IMR-90 (cell line): ENCODE measurements at regions not wholly inside any gene's neighbourhood (a gene's known extent, or its start where the extent isn't known, plus 50 kb on each side); places are given as distances from the start of the nearest gene placed in this dataset.

ENCODE experiments used
- ATAC-seq: fragments of 200-7000 bp; cut with Tn5 transposase; 2 replicates; pipeline ENCODE4 v1.9.1; 2020; ENCODE audit warnings: low read depth, mild to moderate bottlenecking, moderate library complexity
- BruUV-seq: library from RNA; stranded (reverse); fragments of 400-500 nt; replicated peaks from 2 replicates; lab custom pipeline; 2021; lab: Mats Ljungman, UMichigan
- CTCF ChIA-PET: fragments of 300-600 bp; formaldehyde crosslinking; extraction: SDS; loops from one replicate; lab custom pipeline; 2021; ENCODE audit warnings: antibody characterized with exemption; lab: Yijun Ruan, JAX
- POLR2A ChIA-PET: fragments of 300-600 bp; sonication (Branson Sonifier 250); formaldehyde crosslinking; loops from one replicate; lab custom pipeline; 2022; ENCODE audit warnings: antibody characterized with exemption; ENCODE audit not compliant: unreplicated experiment; lab: Charles Lee
- DNase-seq: peaks from one replicate; pipeline ENCODE4 v3.0.0; 2013
- H2AFZ ChIP-seq: replicated peaks from 2 replicates; pipeline ENCODE3; 2013; ENCODE audit warnings: low read length, mild to moderate bottlenecking; ENCODE audit not compliant: poor library complexity
- H2AK5ac ChIP-seq: 2 replicates; pipeline ENCODE4 v1.6.1; 2013; ENCODE audit warnings: low read depth, low read length, inconsistent platforms
- H2AK9ac ChIP-seq: replicated peaks from 2 replicates; pipeline ENCODE3; 2013; ENCODE audit warnings: mild to moderate bottlenecking, low read depth, low read length, moderate library complexity; ENCODE audit not compliant: poor library complexity
- H2BK120ac ChIP-seq: 2 replicates; pipeline ENCODE4 v1.6.1; 2013; ENCODE audit warnings: low read depth, low read length, inconsistent platforms
- H2BK15ac ChIP-seq: 3 replicates; pipeline ENCODE4 v1.6.1; 2013; ENCODE audit warnings: low read depth, low read length, inconsistent platforms
- H2BK20ac ChIP-seq: 2 replicates; pipeline ENCODE4 v1.6.1; 2013; ENCODE audit warnings: low read depth, mild to moderate bottlenecking, inconsistent platforms, low read length, moderate library complexity
- H2BK5ac ChIP-seq: 2 replicates; pipeline ENCODE4 v1.6.1; 2013; ENCODE audit warnings: mild to moderate bottlenecking, low read depth, low read length, inconsistent platforms; ENCODE audit not compliant: poor library complexity, severe bottlenecking
- H3K14ac ChIP-seq: replicated peaks from 2 replicates; pipeline ENCODE4 v1.6.1; 2013; ENCODE audit warnings: low read depth, low read length, inconsistent platforms
- H3K18ac ChIP-seq: 2 replicates; pipeline ENCODE4 v1.6.1; 2013; ENCODE audit warnings: low read depth, low read length, control low read depth
- H3K23ac ChIP-seq: 2 replicates; pipeline ENCODE4 v1.6.1; 2013; ENCODE audit warnings: low read depth, low read length, inconsistent platforms
- H3K27ac ChIP-seq: 2 replicates; pipeline ENCODE4 v1.5.1; 2013; ENCODE audit warnings: mild to moderate bottlenecking, control low read depth, low read length; ENCODE audit not compliant: insufficient read depth
- H3K27me3 ChIP-seq: 2 replicates; pipeline ENCODE4 v1.6.1; 2013; ENCODE audit warnings: low read length; ENCODE audit not compliant: control insufficient read depth, insufficient read depth
- H3K36me3 ChIP-seq: 2 replicates; pipeline ENCODE4 v1.6.1; 2013; ENCODE audit warnings: low read length, mixed read lengths; ENCODE audit not compliant: control insufficient read depth, insufficient read depth
- H3K4ac ChIP-seq: 2 replicates; pipeline ENCODE4 v1.6.1; 2013; ENCODE audit warnings: low read depth, low read length, inconsistent platforms
- H3K4me1 ChIP-seq: 2 replicates; pipeline ENCODE4 v1.6.1; 2013; ENCODE audit warnings: low read length, mixed read lengths; ENCODE audit not compliant: control insufficient read depth, insufficient read depth
- H3K4me2 ChIP-seq: 2 replicates; pipeline ENCODE4 v1.6.1; 2013; ENCODE audit warnings: low read depth, mild to moderate bottlenecking, control low read depth, low read length, moderate library complexity
- H3K4me3 ChIP-seq: 2 replicates; pipeline ENCODE4 v1.5.1; 2013; ENCODE audit warnings: low read depth, mild to moderate bottlenecking, control low read depth, low read length, moderate library complexity; ENCODE audit not compliant: insufficient read depth
- H3K56ac ChIP-seq: 2 replicates; pipeline ENCODE4 v1.6.1; 2013; ENCODE audit warnings: low read length, inconsistent platforms; ENCODE audit not compliant: insufficient read depth; ENCODE audit errors: extremely low read depth
- H3K79me1 ChIP-seq, 2 experiments: 2 replicates each; pipeline ENCODE4 v1.6.1; 2013; ENCODE audit warnings: low read length in 2 of 2, inconsistent platforms in 1 of 2, low read depth in 1 of 2
- H3K9ac ChIP-seq: 2 replicates; pipeline ENCODE4 v1.6.1; 2013; ENCODE audit warnings: low read depth, low read length, control low read depth
- H3K9me1 ChIP-seq: 2 replicates; pipeline ENCODE4 v1.6.1; 2013; ENCODE audit warnings: low read length, inconsistent platforms; ENCODE audit not compliant: insufficient read depth
- H3K9me3 ChIP-seq: 2 replicates; pipeline ENCODE4 v1.6.1; 2013; ENCODE audit warnings: low read length; ENCODE audit not compliant: control insufficient read depth, insufficient read depth
- H4K20me1 ChIP-seq: 2 replicates; pipeline ENCODE4 v1.6.1; 2013; ENCODE audit warnings: low read length, inconsistent platforms; ENCODE audit not compliant: insufficient read depth
- H4K5ac ChIP-seq: 2 replicates; pipeline ENCODE4 v1.6.1; 2013; ENCODE audit warnings: mild to moderate bottlenecking, low read depth, low read length, control low read depth
- H4K8ac ChIP-seq, 2 experiments: 2 replicates each; pipeline ENCODE4 v1.6.1; 2013; ENCODE audit warnings: low read depth in 2 of 2, low read length in 2 of 2, control low read depth in 1 of 2, inconsistent platforms in 1 of 2
- H4K91ac ChIP-seq: 2 replicates; pipeline ENCODE4 v1.6.1; 2013; ENCODE audit warnings: low read depth, low read length, inconsistent platforms; ENCODE audit not compliant: insufficient read depth
- BHLHE40 ChIP-seq: fragments of 150-350 bp; IDR thresholded peaks from 2 replicates; pipeline ENCODE4 v1.6.1; 2016; ENCODE audit warnings: mild to moderate bottlenecking, low read depth, low read length
- MAFK ChIP-seq: IDR thresholded peaks from 2 replicates; pipeline ENCODE4 v1.6.1; 2012; ENCODE audit warnings: low read depth, low read length, improper control_type of control experiment
- NFE2L2 ChIP-seq: fragments of 150-350 bp; IDR thresholded peaks from 2 replicates; pipeline ENCODE4 v1.6.1; 2016; ENCODE audit warnings: low read depth, mild to moderate bottlenecking, low read length
- RCOR1 ChIP-seq: IDR thresholded peaks from 2 replicates; pipeline ENCODE4 v1.6.1; 2012; ENCODE audit warnings: mild to moderate bottlenecking, low read length, improper control_type of control experiment; ENCODE audit not compliant: insufficient replicate concordance
- SMC3 ChIP-seq: fragments of 150-350 bp; IDR thresholded peaks from 2 replicates; pipeline ENCODE4 v1.6.1; 2016; ENCODE audit warnings: low read depth, mild to moderate bottlenecking, antibody characterized with exemption, low read length, moderate library complexity
- WGBS, 2 experiments: methylation state at CpG; one replicate each; pipeline versions ENCODE4 v1.1.5 to v1.1.7; 2013; ENCODE audit warnings: missing lambda C conversion rate in 2 of 2; ENCODE audit not compliant: insufficient read length in 1 of 2; ENCODE audit errors: extremely low coverage in 2 of 2; 5-methylcytosine and 5-hydroxymethylcytosine counted together
- dilution Hi-C: fragments of 300-500 bp; cut with HindIII; formaldehyde crosslinking; loops from one replicate; pipeline ENCODE4 v1.14.3; 2018; ENCODE audit warnings: low sequenced_read_pairs; ENCODE audit not compliant: unreplicated experiment
- in situ Hi-C: fragments of 300-500 bp; cut with MboI; formaldehyde crosslinking; loops from 3 replicates; pipeline ENCODE4 v1.14.3; 2019; ENCODE audit warnings: low sequenced_read_pairs, inconsistent platforms, mixed read lengths
- intact Hi-C: fragments of 100-400 bp; cut with micrococcal nuclease; formaldehyde crosslinking; loops from 2 replicates; pipeline ENCODE4 v1.10.0; 2022

DNA sequence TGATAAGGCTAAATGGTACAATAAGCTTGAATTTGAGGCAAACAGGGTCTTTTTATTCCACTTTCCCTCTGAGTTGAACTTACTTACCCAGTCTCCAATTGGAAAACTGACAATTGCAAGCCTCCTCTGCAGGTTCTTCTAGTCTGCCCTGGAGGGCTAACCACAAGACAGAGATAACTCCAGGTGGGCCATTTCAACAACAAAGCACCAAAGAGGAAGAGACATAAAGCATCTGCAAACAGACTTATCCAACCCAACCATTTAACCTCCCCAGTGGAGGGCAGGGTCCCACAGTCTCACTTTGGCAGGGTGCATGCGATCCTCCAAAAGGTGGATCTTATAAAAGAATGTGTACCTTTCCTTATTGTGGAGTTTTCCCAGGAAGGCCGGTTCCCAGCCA is 525.8 kb downstream of the DIPK2A start:
- H3K18ac ChIP-seq, result no peak overlapping the region
- H3K4me2 ChIP-seq, result no peak overlapping the region
- in situ Hi-C loops, result no loop called here
- DNase-seq (no peak), ATAC-seq (no peak)
- no peak overlapping the region for H3K56ac ChIP-seq
- no peak overlapping the region for H3K9ac ChIP-seq
- TF ChIP-seq BHLHE40, result no peak
- TF ChIP-seq RCOR1, result no peak
- no peak for TF ChIP-seq SMC3
- no peak for TF ChIP-seq MAFK
- TF ChIP-seq NFE2L2, result no peak
- no peaks in the 10 kb centered on the region for H3K27me3 ChIP-seq
- no peak overlapping the region for H3K4ac ChIP-seq
- H3K79me1 ChIP-seq, result no peaks in the 10 kb centered on the region
- no peak overlapping the region for H2BK15ac ChIP-seq
- no peak overlapping the region for H4K5ac ChIP-seq
- H3K4me3 ChIP-seq, result no peak overlapping the region
- no peak overlapping the region for H3K23ac ChIP-seq
- no peak overlapping the region for H2BK5ac ChIP-seq
- H4K8ac ChIP-seq, result no peak overlapping the region
- H3K27ac ChIP-seq, result no peak overlapping the region
- intact Hi-C loops, result no loop called here
- no peak overlapping the region for H2AK5ac ChIP-seq
- no peak overlapping the region for H2BK120ac ChIP-seq
- POLR2A ChIA-PET, result no interaction called here
- no peaks in the 10 kb centered on the region for H3K36me3 ChIP-seq
- no TSS peak for BruUV-seq
- H3K14ac ChIP-seq, result no peak overlapping the region
- no CpG with 5 or more reads among the region's 2 CpGs for WGBS, 2 experiments
- H4K20me1 ChIP-seq, result no peaks in the 10 kb centered on the region
- CTCF ChIA-PET, result no interaction called here
- dilution Hi-C loops, result no loop called here
- no peak overlapping the region for H2AK9ac ChIP-seq
- no peak overlapping the region for H4K91ac ChIP-seq
- H3K9me1 ChIP-seq, result no peaks in the 10 kb centered on the region
- H2BK20ac ChIP-seq, result no peak overlapping the region
- H2AFZ ChIP-seq, result no peak overlapping the region
- no peaks in the 10 kb centered on the region for H3K4me1 ChIP-seq
- H3K9me3 ChIP-seq, result no peaks in the 10 kb centered on the region
